ENCODE measurements at regions not wholly inside any gene's neighbourhood (a gene's known extent, or its start where the extent isn't known, plus 50 kb on each side); places are given as distances from the start of the nearest gene placed in this dataset.

GRCh38 chr4:171646984-171647383 lies 166.2 kb upstream of the GALNTL6 start:
- no peak overlapping the region for H3K27ac Mint-ChIP-seq (ENCODE audit: unreplicated experiment)
- FAIRE-seq = no peak
- H3K27me3 ChIP-seq (ENCODE audit: insufficient read depth, low read length) = no peaks in the 10 kb centered on the region
- no peaks in the 10 kb centered on the region for H3K9me3 Mint-ChIP-seq (ENCODE audit: unreplicated experiment)
- H2AFZ ChIP-seq (ENCODE audit: low read depth, low read length) = no peak overlapping the region
- H3K79me2 ChIP-seq (ENCODE audit: insufficient read depth, low read length) = no peaks in the 10 kb centered on the region
- H3K9me3 ChIP-seq (ENCODE audit: insufficient read depth, low read depth, low read length) = peaks cover 4% of the 10 kb centered on the region
- no peak overlapping the region for H3K4me3 ChIP-seq (ENCODE audit: insufficient read depth, low read depth, low read length)
- no peaks in the 10 kb centered on the region for H3K4me1 ChIP-seq (ENCODE audit: insufficient read depth, low read length)
- H3K9ac ChIP-seq (ENCODE audit: low read length) = no peak overlapping the region
- H3K27ac ChIP-seq (ENCODE audit: low read depth, low read length) = no peak overlapping the region
- H3K4me2 ChIP-seq (ENCODE audit: low read length) = no peak overlapping the region
- no peak overlapping the region for H3K4me3 Mint-ChIP-seq (ENCODE audit: unreplicated experiment)
- DNase-seq (ENCODE audit: low read depth) = no peak
- H3K4me1 Mint-ChIP-seq (ENCODE audit: low read depth, unreplicated experiment) = no peaks in the 10 kb centered on the region
- H3K27me3 Mint-ChIP-seq (ENCODE audit: low read depth, unreplicated experiment) = no peaks in the 10 kb centered on the region
- no peaks in the 10 kb centered on the region for H3K36me3 Mint-ChIP-seq (ENCODE audit: low read depth, unreplicated experiment)
- H4K20me1 ChIP-seq (ENCODE audit: insufficient read depth, low read length) = no peaks in the 10 kb centered on the region
- TF ChIP-seq CTCF (IDR thresholded peaks at IDR 0.05; ENCODE audit: insufficient read depth, low read depth, low read length) (no peak), EZH2 (IDR thresholded peaks at IDR 0.05; ENCODE audit: insufficient read depth, low read length) (no peak)
- H3K36me3 ChIP-seq (ENCODE audit: insufficient read depth, low read length) = no peaks in the 10 kb centered on the region

GRCh38 chr4:171644430-171645057 lies 168.7 kb upstream of the GALNTL6 start:
- no peak overlapping the region for H3K27ac Mint-ChIP-seq (ENCODE audit: unreplicated experiment)
- TF ChIP-seq CTCF (IDR thresholded peaks at IDR 0.05; ENCODE audit: insufficient read depth, low read depth, low read length) (no peak), EZH2 (IDR thresholded peaks at IDR 0.05; ENCODE audit: insufficient read depth, low read length) (no peak)
- H3K79me2 ChIP-seq (ENCODE audit: insufficient read depth, low read length) = no peaks in the 10 kb centered on the region
- H3K36me3 ChIP-seq (ENCODE audit: insufficient read depth, low read length) = no peaks in the 10 kb centered on the region
- H4K20me1 ChIP-seq (ENCODE audit: insufficient read depth, low read length) = no peaks in the 10 kb centered on the region
- H3K9ac ChIP-seq (ENCODE audit: low read length) = no peak overlapping the region
- no peaks in the 10 kb centered on the region for H3K27me3 Mint-ChIP-seq (ENCODE audit: low read depth, unreplicated experiment)
- no peaks in the 10 kb centered on the region for H3K4me1 ChIP-seq (ENCODE audit: insufficient read depth, low read length)
- H3K9me3 Mint-ChIP-seq (ENCODE audit: unreplicated experiment) = no peaks in the 10 kb centered on the region
- no peaks in the 10 kb centered on the region for H3K36me3 Mint-ChIP-seq (ENCODE audit: low read depth, unreplicated experiment)
- H3K4me2 ChIP-seq (ENCODE audit: low read length) = no peak overlapping the region
- H3K4me3 ChIP-seq (ENCODE audit: insufficient read depth, low read depth, low read length) = no peak overlapping the region
- H3K4me1 Mint-ChIP-seq (ENCODE audit: low read depth, unreplicated experiment) = peaks cover 5% of the 10 kb centered on the region
- DNase-seq (ENCODE audit: low read depth) = no peak
- no peak overlapping the region for H2AFZ ChIP-seq (ENCODE audit: low read depth, low read length)
- H3K27me3 ChIP-seq (ENCODE audit: insufficient read depth, low read length) = no peaks in the 10 kb centered on the region
- no peaks in the 10 kb centered on the region for H3K9me3 ChIP-seq (ENCODE audit: insufficient read depth, low read depth, low read length)
- H3K4me3 Mint-ChIP-seq (ENCODE audit: unreplicated experiment) = no peak overlapping the region
- H3K27ac ChIP-seq (ENCODE audit: low read depth, low read length) = no peak overlapping the region
- FAIRE-seq = no peak

- no peaks in the 10 kb centered on the region for H3K79me2 ChIP-seq (ENCODE audit: insufficient read depth, low read length)
- H4K20me1 ChIP-seq (ENCODE audit: insufficient read depth, low read length) = no peaks in the 10 kb centered on the region
- no peaks in the 10 kb centered on the region for H3K9me3 Mint-ChIP-seq (ENCODE audit: unreplicated experiment)
- FAIRE-seq (no peak), DNase-seq (ENCODE audit: low read depth) (no peak)
- H3K4me3 ChIP-seq (ENCODE audit: insufficient read depth, low read depth, low read length) = no peak overlapping the region
- H3K9ac ChIP-seq (ENCODE audit: low read length) = no peak overlapping the region
- no peak for TF ChIP-seq CTCF (IDR thresholded peaks at IDR 0.05; ENCODE audit: insufficient read depth, low read depth, low read length)
- no peak for TF ChIP-seq EZH2 (IDR thresholded peaks at IDR 0.05; ENCODE audit: insufficient read depth, low read length)
- no peak overlapping the region for H3K4me3 Mint-ChIP-seq (ENCODE audit: unreplicated experiment)
- H3K27me3 ChIP-seq (ENCODE audit: insufficient read depth, low read length) = no peaks in the 10 kb centered on the region
- H2AFZ ChIP-seq (ENCODE audit: low read depth, low read length) = no peak overlapping the region
- no peak overlapping the region for H3K4me2 ChIP-seq (ENCODE audit: low read length)
- no peaks in the 10 kb centered on the region for H3K36me3 Mint-ChIP-seq (ENCODE audit: low read depth, unreplicated experiment)
- no peaks in the 10 kb centered on the region for H3K27me3 Mint-ChIP-seq (ENCODE audit: low read depth, unreplicated experiment)
- no peak overlapping the region for H3K27ac ChIP-seq (ENCODE audit: low read depth, low read length)
- H3K27ac Mint-ChIP-seq (ENCODE audit: unreplicated experiment) = no peak overlapping the region
- no peaks in the 10 kb centered on the region for H3K36me3 ChIP-seq (ENCODE audit: insufficient read depth, low read length)
- no peaks in the 10 kb centered on the region for H3K4me1 ChIP-seq (ENCODE audit: insufficient read depth, low read length)
- peaks cover 6% of the 10 kb centered on the region for H3K4me1 Mint-ChIP-seq (ENCODE audit: low read depth, unreplicated experiment)
- no peaks in the 10 kb centered on the region for H3K9me3 ChIP-seq (ENCODE audit: insufficient read depth, low read depth, low read length)
Observed at GRCh38 chr4:171639540-171639939, 173.7 kb upstream of the GALNTL6 start.

Measured in astrocyte (in vitro differentiated cells and primary cell).